Lower leg skin (tissue), 3 donors: ENCODE measurements at regions not wholly inside any gene's neighbourhood (a gene's known extent, or its start where the extent isn't known, plus 50 kb on each side); places are given as distances from the start of the nearest gene placed in this dataset.

Experiments used
- CTCF ChIP-seq, 3 donors: fragments of 450-650 bp; IDR thresholded peaks; one replicate each; pipeline ENCODE4 v1.5.1; 2016; ENCODE audit warnings: antibody characterized with exemption in 3 of 3, mild to moderate bottlenecking in 3 of 3, moderate library complexity in 2 of 3
- POLR2A ChIP-seq, 2 donors: fragments of 450-650 bp; IDR thresholded peaks; one replicate each; pipeline ENCODE4 v1.6.1; 2016 to 2017; ENCODE audit warnings: antibody characterized with exemption in 2 of 2, mild to moderate bottlenecking in 1 of 2, moderate library complexity in 1 of 2

- TF ChIP-seq CTCF (IDR thresholded peaks at IDR 0.05): no peak
- no peak for TF ChIP-seq POLR2A (IDR thresholded peaks at IDR 0.05)
These were observed 1016.9 kb downstream of the UQCRFS1 start for GRCh38 chr19:28196101-28196500.
